HFF-Myc (cell line): ENCODE measurements at regions not wholly inside any gene's neighbourhood (a gene's known extent, or its start where the extent isn't known, plus 50 kb on each side); places are given as distances from the start of the nearest gene placed in this dataset.

Experiments used
- DNase-seq: peaks from one replicate; pipeline ENCODE4 v3.0.0-alpha.2; 2011; ENCODE audit warnings: low read depth; ENCODE audit errors: extremely low read depth
- H3K4me3 ChIP-seq: replicated peaks from 2 replicates; pipeline ENCODE4 v1.5.1; 2011; ENCODE audit warnings: low read depth, mild to moderate bottlenecking, control low read depth, low read length
- TF ChIP-seq, protein P1 (sequence below): IDR thresholded peaks from 2 replicates; pipeline ENCODE4 v1.5.1; 2012; ENCODE audit warnings: mild to moderate bottlenecking, low read depth, low read length, control low read depth; ENCODE audit errors: missing control alignments

DNA sequence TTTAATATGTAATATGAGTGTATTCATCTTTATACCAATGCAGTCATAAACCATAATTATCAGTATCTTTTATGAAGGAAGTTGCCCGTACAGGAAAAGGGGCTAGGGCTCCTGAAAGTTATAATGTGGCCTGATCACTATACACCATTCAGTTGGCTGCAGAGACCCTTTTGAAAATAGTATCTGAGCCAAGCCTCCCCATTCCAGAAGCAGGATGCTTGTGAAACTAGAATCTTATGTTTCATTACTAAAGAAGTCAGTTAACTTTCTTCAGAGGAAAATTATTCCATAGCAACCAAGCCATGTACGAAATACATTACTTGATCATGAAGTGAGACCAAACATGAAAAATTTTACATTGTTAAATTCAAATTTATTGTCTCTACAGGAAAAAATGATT is 251.5 kb upstream of the TCF21 start:
- no peak overlapping the region for H3K4me3 ChIP-seq
- DNase-seq: no peak
- TF ChIP-seq, protein P1, sequence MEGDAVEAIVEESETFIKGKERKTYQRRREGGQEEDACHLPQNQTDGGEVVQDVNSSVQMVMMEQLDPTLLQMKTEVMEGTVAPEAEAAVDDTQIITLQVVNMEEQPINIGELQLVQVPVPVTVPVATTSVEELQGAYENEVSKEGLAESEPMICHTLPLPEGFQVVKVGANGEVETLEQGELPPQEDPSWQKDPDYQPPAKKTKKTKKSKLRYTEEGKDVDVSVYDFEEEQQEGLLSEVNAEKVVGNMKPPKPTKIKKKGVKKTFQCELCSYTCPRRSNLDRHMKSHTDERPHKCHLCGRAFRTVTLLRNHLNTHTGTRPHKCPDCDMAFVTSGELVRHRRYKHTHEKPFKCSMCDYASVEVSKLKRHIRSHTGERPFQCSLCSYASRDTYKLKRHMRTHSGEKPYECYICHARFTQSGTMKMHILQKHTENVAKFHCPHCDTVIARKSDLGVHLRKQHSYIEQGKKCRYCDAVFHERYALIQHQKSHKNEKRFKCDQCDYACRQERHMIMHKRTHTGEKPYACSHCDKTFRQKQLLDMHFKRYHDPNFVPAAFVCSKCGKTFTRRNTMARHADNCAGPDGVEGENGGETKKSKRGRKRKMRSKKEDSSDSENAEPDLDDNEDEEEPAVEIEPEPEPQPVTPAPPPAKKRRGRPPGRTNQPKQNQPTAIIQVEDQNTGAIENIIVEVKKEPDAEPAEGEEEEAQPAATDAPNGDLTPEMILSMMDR: no peak

DNA sequence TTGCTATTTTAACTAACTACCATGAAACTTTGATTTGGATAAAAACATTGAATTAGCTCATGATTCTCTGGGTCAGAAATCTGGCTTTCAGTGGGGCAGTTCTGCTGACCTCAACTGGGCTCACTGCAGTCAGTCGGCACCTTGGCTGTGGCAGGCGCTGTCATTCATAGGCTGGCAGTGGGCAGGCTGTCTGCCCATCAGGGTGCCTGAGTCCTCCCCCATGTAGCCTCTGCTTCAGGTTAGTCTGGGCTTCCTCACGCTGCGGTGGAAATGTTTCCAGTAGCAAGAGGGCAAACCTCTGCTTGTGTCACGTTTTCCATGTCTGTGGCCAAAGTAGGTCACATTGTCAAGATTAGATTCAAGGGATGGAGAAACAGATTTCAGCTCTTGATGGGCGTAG is 251.0 kb upstream of the TCF21 start:
- no peak overlapping the region for H3K4me3 ChIP-seq
- DNase-seq: no peak
- TF ChIP-seq, protein P1: no peak

DNA sequence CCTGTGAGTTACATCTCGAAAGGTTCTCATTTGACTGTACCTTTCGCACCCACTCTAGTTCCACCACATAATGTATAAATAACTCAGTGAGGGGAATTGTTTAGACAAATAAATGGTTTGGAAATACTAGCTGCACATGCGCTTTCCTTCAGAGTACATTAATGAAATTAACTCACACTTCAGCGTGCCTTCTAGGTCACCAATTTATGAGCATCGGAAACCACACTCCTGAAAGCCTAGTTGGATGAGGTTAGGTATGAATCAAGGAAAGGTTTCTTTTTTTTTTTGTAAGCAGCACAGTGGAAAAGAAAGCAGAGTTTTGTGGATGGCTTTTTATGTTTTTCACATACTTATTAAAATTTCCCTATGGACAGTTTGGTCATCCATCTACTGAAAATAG is 247.8 kb upstream of the TCF21 start:
- no peak overlapping the region for H3K4me3 ChIP-seq
- TF ChIP-seq, protein P1: no peak
- DNase-seq: no peak

DNA sequence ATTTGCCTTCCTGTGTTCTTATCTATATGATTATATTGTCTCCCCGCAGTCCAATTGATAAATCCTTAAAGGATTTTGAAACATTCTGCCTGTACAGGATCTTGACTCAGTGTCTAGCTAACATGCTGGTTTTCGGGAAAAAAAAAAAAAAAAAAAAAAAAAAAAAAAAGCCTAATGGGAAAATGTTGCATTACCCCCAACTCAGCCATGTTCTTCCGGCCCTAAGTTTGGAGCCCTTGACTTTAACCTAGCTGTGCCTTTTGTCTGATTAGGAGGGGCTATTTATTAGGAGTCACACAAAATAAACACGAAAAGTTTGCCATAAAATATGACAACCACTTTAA is 244.4 kb upstream of the TCF21 start:
- TF ChIP-seq, protein P1: no peak
- DNase-seq: no peak
- no peak overlapping the region for H3K4me3 ChIP-seq

DNA sequence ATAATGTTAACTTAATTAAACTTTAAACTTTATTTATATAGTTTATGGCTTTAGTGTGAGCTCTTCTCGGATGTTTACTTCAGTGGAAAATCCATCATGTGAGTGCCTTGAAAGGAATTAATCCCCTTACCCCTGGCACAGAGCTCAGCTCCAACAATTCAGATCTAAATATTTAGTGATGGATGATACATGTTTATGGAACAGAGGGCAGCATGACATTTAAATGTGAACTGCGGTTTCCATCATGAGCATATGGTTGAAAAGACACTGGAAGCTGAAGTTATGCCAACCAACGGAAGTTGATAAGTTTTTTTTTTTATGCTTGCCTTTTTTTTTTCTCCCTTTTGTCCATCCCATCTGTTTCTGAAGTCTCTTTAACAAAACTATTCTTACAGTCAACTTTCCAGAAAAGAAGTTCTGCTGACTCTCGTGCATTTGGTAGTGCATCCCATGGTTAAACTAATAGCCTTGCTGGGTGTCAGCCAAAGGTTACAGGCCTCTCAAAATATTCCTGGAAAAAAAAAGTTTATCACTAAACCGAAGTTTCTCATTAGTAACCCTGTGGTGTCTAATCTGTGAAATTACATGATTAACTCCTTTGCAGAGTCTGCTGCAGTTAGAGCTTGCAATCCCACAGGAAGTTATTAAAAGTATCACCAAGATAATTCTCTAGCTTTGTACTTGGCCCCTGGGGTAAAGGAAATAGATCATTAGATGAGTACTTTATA is 243.9 kb upstream of the TCF21 start:
- no peak overlapping the region for H3K4me3 ChIP-seq
- TF ChIP-seq, protein P1: no peak
- peak; percentile 78 for DNase-seq

DNA sequence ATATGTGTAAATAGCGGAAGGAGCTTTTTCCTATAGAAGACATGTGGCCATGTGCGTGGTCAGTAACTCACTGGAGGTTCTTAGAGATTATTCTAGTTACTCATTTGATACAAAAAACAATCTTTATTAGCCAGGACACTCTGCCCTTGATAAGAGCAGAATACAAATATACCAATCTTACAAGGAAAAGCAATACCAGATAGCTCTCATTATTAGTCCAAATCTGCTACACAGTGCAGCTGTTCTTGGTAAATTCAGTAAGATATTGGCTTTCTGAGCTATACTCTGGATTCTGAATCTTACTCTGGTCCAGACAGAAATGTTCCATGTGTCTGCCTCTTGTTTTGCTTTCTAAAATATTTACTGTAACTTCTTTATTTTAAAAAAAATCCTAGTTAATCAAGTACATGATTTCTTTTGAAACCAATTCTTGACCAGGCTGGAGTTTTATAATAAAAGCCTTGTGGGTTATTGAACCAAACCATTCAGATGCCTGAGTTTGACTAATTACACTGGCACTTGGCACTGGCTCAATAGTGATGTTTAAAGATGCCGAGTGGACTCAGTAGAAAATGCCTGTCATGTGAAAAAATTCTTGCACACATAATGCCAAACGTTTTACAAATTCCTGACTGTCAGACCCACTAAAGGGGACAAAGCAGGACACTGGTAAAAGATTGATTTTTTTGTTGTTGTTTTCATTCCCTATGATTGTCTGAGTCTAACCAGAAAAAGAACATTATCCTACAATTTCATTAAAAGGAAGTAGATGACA is 242.8 kb upstream of the TCF21 start:
- H3K4me3 ChIP-seq: no peak overlapping the region
- TF ChIP-seq, protein P1: no peak
- peak; percentile 19 for DNase-seq
